IMR-90 (cell line): ENCODE measurements at regions not wholly inside any gene's neighbourhood (a gene's known extent, or its start where the extent isn't known, plus 50 kb on each side); places are given as distances from the start of the nearest gene placed in this dataset.

Experiments
- BHLHE40 ChIP-seq: fragments of 150-350 bp; IDR thresholded peaks from 2 replicates; pipeline ENCODE4 v1.6.1; 2016; ENCODE audit warnings: mild to moderate bottlenecking, low read depth, low read length
- CTCF ChIP-seq: conservative IDR thresholded peaks from 2 replicates; pipeline ENCODE4 v1.5.1; 2012; ENCODE audit warnings: mild to moderate bottlenecking, low read depth, low read length, improper control_type of control experiment
- FOS ChIP-seq: fragments of 150-350 bp; IDR thresholded peaks from 2 replicates; pipeline ENCODE4 v1.6.1; 2016; ENCODE audit warnings: low read depth, low read length
- MXI1 ChIP-seq: IDR thresholded peaks from 2 replicates; pipeline ENCODE4 v1.6.1; 2012; ENCODE audit warnings: low read depth, mild to moderate bottlenecking, low read length, moderate library complexity, borderline replicate concordance
- POLR2A ChIP-seq: IDR thresholded peaks from 2 replicates; pipeline ENCODE4 v1.6.1; 2012; ENCODE audit warnings: mild to moderate bottlenecking, low read depth, low read length
- RAD21 ChIP-seq: IDR thresholded peaks from 2 replicates; pipeline ENCODE4 v1.6.1; 2012; ENCODE audit warnings: low read length, improper control_type of control experiment
- SMC3 ChIP-seq: fragments of 150-350 bp; IDR thresholded peaks from 2 replicates; pipeline ENCODE4 v1.6.1; 2016; ENCODE audit warnings: low read depth, mild to moderate bottlenecking, antibody characterized with exemption, low read length, moderate library complexity

GRCh38 chr11:87810486-87810885 lies 364.8 kb downstream of the RAB38 start:
- no peak for TF ChIP-seq CTCF
- no peak for TF ChIP-seq BHLHE40
- TF ChIP-seq SMC3: no peak
- TF ChIP-seq FOS: no peak
- TF ChIP-seq RAD21: no peak
- TF ChIP-seq POLR2A: no peak
- TF ChIP-seq MXI1: no peak
